ENCODE measurements at regions not wholly inside any gene's neighbourhood (a gene's known extent, or its start where the extent isn't known, plus 50 kb on each side); places are given as distances from the start of the nearest gene placed in this dataset.

- TF ChIP-seq CTCF (IDR thresholded peaks at IDR 0.05), result no peak
- no peak for TF ChIP-seq POLR2A (IDR thresholded peaks at IDR 0.05)
Observed at GRCh38 chr5:158026304-158027031, 167.5 kb upstream of the CLINT1 start.
